ENCODE measurements at regions not wholly inside any gene's neighbourhood (a gene's known extent, or its start where the extent isn't known, plus 50 kb on each side); places are given as distances from the start of the nearest gene placed in this dataset.

DNA sequence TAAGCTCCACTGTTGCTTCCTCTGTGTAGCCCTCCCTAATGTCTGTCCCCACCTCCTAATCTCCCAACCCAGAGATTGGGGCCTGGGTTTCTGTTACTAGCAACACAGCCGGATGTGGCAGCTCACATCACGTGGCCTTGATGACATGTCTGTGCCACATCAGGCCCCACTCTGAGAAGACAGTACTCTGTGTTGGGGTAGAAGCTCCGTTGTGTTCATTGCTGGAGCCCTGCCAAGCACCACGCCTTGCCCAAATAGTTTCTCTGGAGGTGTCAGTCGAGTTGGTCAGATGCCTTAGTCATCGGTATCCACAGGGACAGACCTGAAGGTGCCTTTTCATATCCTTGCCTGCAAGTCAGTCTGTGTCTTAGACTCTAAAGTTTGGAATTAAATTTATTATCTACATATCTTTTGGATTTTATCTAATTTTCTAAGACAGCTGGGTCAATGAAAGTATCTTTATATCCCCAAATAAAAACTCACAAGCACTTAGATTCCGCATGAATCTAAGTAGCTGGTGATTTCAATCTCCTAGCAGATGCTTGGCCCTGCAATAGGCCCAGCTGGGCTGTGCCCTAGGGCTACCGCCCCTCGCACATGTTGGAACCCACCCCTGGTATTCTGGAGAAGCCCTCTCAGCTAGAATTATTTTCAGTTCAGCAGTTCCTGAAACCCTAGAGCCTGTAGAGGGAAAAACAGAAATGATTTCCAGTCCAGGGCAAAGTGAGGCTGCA is 204.0 kb upstream of the TSHZ3 start:
- no peaks in the 10 kb centered on the region for H3K27me3 ChIP-seq (ENCODE audit: low read depth)
- H3K4me1 ChIP-seq: no peaks in the 10 kb centered on the region
- H3K9me3 ChIP-seq: no peaks in the 10 kb centered on the region
- ATAC-seq: no peak
- no peaks in the 10 kb centered on the region for H3K36me3 ChIP-seq
- no peak for DNase-seq
- intact Hi-C loops (cut with DNase I): no loop called here
- no peak overlapping the region for H3K4me3 ChIP-seq
- TF ChIP-seq, protein P1, sequence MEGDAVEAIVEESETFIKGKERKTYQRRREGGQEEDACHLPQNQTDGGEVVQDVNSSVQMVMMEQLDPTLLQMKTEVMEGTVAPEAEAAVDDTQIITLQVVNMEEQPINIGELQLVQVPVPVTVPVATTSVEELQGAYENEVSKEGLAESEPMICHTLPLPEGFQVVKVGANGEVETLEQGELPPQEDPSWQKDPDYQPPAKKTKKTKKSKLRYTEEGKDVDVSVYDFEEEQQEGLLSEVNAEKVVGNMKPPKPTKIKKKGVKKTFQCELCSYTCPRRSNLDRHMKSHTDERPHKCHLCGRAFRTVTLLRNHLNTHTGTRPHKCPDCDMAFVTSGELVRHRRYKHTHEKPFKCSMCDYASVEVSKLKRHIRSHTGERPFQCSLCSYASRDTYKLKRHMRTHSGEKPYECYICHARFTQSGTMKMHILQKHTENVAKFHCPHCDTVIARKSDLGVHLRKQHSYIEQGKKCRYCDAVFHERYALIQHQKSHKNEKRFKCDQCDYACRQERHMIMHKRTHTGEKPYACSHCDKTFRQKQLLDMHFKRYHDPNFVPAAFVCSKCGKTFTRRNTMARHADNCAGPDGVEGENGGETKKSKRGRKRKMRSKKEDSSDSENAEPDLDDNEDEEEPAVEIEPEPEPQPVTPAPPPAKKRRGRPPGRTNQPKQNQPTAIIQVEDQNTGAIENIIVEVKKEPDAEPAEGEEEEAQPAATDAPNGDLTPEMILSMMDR (IDR thresholded peaks at IDR 0.05): no peak
- no peak overlapping the region for H3K27ac ChIP-seq

DNA sequence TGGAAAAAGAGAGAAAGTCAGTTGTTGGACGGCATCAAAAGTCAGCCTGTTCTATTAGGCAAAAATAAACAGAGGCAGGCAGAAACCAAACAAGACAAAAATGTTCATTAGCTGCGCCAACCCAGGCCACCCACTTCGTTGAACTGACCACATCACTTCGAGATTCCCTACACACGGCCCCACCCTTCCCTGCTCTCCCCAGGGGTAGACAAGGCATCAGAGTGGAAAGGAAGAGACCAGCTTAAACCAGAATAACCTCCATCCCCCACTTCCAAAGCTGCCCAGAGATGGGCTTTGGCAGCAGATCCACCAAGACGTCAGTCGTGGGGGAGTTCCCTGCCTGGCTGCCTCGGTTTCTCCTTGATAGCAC is 204.6 kb upstream of the TSHZ3 start:
- DNase-seq (no peak), ATAC-seq (no peak)
- Histone ChIP-seq H3K27ac (no peak overlapping the region), H3K9me3 (no peaks in the 10 kb centered on the region), H3K36me3 (no peaks in the 10 kb centered on the region), H3K4me3 (no peak overlapping the region), H3K27me3 (ENCODE audit: low read depth) (no peaks in the 10 kb centered on the region), H3K4me1 (no peaks in the 10 kb centered on the region)
- TF ChIP-seq, protein P1 (IDR thresholded peaks at IDR 0.05): no peak
- intact Hi-C loops (cut with DNase I): no loop called here

DNA sequence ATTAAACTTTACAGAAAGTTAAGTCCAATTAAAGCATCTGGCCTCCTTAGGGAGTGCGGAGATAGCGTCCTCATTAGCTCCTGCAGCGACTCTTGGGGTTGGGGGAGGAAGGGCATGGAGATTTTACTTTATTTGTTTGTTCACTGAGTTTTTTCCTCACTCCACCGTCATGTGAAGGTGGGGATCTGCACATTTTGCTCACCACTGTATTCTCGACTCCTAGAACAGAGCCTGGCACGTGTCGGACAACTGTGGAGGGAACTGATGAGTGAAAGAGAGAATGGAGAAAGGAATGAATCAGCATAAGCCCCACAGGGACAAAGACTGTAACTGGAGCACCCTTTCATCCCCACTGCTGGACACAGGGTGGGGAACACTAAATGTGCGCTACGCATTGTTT is 205.1 kb upstream of the TSHZ3 start:
- TF ChIP-seq, protein P1 (IDR thresholded peaks at IDR 0.05): no peak
- no peak overlapping the region for H3K27ac ChIP-seq
- peaks cover 1% of the 10 kb centered on the region for H3K9me3 ChIP-seq
- H3K36me3 ChIP-seq: no peaks in the 10 kb centered on the region
- intact Hi-C loops (cut with DNase I): no loop called here
- no peak overlapping the region for H3K4me3 ChIP-seq
- H3K4me1 ChIP-seq: no peaks in the 10 kb centered on the region
- no peak for ATAC-seq
- H3K27me3 ChIP-seq (ENCODE audit: low read depth): no peaks in the 10 kb centered on the region
- no peak for DNase-seq

DNA sequence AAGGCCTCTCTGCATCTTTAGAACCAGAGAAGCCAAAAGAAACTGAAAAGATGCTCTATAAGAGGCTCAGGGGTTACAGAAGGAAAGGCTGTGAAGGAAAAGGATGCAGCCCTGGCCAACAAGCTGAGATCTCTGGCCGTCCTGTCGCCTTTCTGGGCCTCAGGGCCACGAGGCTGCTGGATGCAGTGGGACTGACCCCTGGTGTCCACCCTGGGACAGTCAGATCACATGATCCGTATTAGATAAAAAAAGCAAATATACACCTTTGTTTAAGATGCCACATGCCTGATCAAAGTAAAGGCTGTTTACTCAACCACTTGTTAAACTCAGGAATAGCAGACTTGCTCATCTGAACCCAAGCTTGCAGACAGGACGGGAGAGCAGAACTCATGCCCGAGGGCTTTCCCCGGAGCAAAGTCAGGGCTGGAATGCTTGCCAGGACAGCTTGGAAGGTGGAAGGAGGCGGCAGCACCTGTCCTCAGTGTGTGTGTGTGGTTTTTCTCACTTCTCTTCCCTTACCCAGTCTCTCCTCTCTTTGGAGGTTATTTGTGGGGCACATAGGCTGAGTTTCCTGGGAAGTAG is 206.5 kb upstream of the TSHZ3 start:
- no peak for ATAC-seq
- H3K27ac ChIP-seq: no peak overlapping the region
- DNase-seq: no peak

DNA sequence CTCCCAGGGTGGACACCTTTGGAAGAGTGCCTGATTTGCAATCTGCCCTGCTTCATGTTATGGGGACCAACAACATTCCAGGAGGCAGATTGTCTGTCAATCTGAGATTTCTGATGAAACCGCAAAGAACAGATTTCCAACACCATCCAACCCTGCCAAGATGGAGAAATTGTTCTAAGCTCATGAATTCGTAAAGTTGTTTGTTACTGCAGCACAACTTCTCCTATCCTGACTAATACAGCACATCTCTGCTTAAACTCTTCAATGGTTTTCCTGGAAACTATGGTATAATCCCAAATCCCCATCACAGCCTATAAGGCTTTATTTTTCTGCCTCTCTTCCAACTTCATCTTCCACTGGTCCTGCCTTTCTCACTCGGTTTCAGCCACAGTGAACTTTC is 210.3 kb upstream of the TSHZ3 start:
- H3K9me3 ChIP-seq: peaks cover 5% of the 10 kb centered on the region
- no peaks in the 10 kb centered on the region for H3K36me3 ChIP-seq
- intact Hi-C loops (cut with DNase I): no loop called here
- no peak for DNase-seq
- H3K27me3 ChIP-seq (ENCODE audit: low read depth): no peaks in the 10 kb centered on the region
- TF ChIP-seq, protein P1 (IDR thresholded peaks at IDR 0.05): no peak
- H3K4me3 ChIP-seq: no peak overlapping the region
- no peak for ATAC-seq
- H3K27ac ChIP-seq: no peak overlapping the region
- no peaks in the 10 kb centered on the region for H3K4me1 ChIP-seq

More for the DNA sequence above, 206.5 kb upstream of the TSHZ3 start:
- TF ChIP-seq, protein P1 (IDR thresholded peaks at IDR 0.05): no peak
- H3K9me3 ChIP-seq: peaks cover 5% of the 10 kb centered on the region
- no peak overlapping the region for H3K4me3 ChIP-seq
- intact Hi-C loops (cut with DNase I): no loop called here
- H3K4me1 ChIP-seq: no peaks in the 10 kb centered on the region
- no peaks in the 10 kb centered on the region for H3K27me3 ChIP-seq (ENCODE audit: low read depth)
- no peaks in the 10 kb centered on the region for H3K36me3 ChIP-seq

All from lower lobe of right lung (tissue), 2 donors.